ENCODE measurements at regions not wholly inside any gene's neighbourhood (a gene's known extent, or its start where the extent isn't known, plus 50 kb on each side); places are given as distances from the start of the nearest gene placed in this dataset.

GRCh38 chr10:118161461-118162246, 114.9 kb upstream of the RAB11FIP2 start:
- Mint-ChIP-seq H3K27ac (no peak overlapping the region), H3K9me3 (no peaks in the 10 kb centered on the region), H3K27me3 (ENCODE audit: low read depth) (peaks cover 6% of the 10 kb centered on the region), H3K4me1 (ENCODE audit: low read depth) (no peaks in the 10 kb centered on the region), H3K36me3 (ENCODE audit: insufficient read depth in 2 of 2) (no peaks in the 10 kb centered on the region), H3K4me3 (no peak overlapping the region)
- DNase-seq (no peak), ATAC-seq (replicated peaks in 1 of 2) (no peak)

- H3K9me3 Mint-ChIP-seq = peaks cover 0 to 2% of the 10 kb centered on the region in 2 donors
- no peak for ATAC-seq (replicated peaks in 1 of 2)
- H3K4me1 Mint-ChIP-seq (ENCODE audit: low read depth) = no peaks in the 10 kb centered on the region
- no peak overlapping the region for H3K27ac Mint-ChIP-seq
- no peaks in the 10 kb centered on the region for H3K36me3 Mint-ChIP-seq (ENCODE audit: insufficient read depth in 2 of 2)
- DNase-seq = no peak
- H3K4me3 Mint-ChIP-seq = no peak overlapping the region
- H3K27me3 Mint-ChIP-seq (ENCODE audit: low read depth) = no peaks in the 10 kb centered on the region
Observed at GRCh38 chr10:118153287-118153686, 106.5 kb upstream of the RAB11FIP2 start.

GRCh38 chr10:118151461-118151860, 104.7 kb upstream of the RAB11FIP2 start:
- H3K9me3 Mint-ChIP-seq = peaks cover 0 to 2% of the 10 kb centered on the region in 2 donors
- no peaks in the 10 kb centered on the region for H3K36me3 Mint-ChIP-seq (ENCODE audit: insufficient read depth in 2 of 2)
- H3K4me1 Mint-ChIP-seq (ENCODE audit: low read depth) = no peaks in the 10 kb centered on the region
- no peak overlapping the region for H3K27ac Mint-ChIP-seq
- no peak overlapping the region for H3K4me3 Mint-ChIP-seq
- no peak for DNase-seq
- no peak for ATAC-seq (replicated peaks in 1 of 2)
- no peaks in the 10 kb centered on the region for H3K27me3 Mint-ChIP-seq (ENCODE audit: low read depth)

- ATAC-seq (replicated peaks in 1 of 2) = no peak
- no peak overlapping the region for H3K4me3 Mint-ChIP-seq
- H3K27ac Mint-ChIP-seq = no peak overlapping the region
- no peak for DNase-seq
- no peaks in the 10 kb centered on the region for H3K36me3 Mint-ChIP-seq (ENCODE audit: insufficient read depth in 2 of 2)
- H3K9me3 Mint-ChIP-seq = no peaks in the 10 kb centered on the region
- no peaks in the 10 kb centered on the region for H3K27me3 Mint-ChIP-seq (ENCODE audit: low read depth)
- no peaks in the 10 kb centered on the region for H3K4me1 Mint-ChIP-seq (ENCODE audit: low read depth)
Observed at GRCh38 chr10:118148247-118148646, 101.5 kb upstream of the RAB11FIP2 start.

GRCh38 chr10:118145256-118145655, 98.5 kb upstream of the RAB11FIP2 start:
- ATAC-seq (replicated peaks in 1 of 2) (no peak), DNase-seq (no peak)
- no peaks in the 10 kb centered on the region for H3K4me1 Mint-ChIP-seq (ENCODE audit: low read depth)
- H3K27ac Mint-ChIP-seq = no peak overlapping the region
- H3K27me3 Mint-ChIP-seq (ENCODE audit: low read depth) = peaks cover 10% of the 10 kb centered on the region
- H3K4me3 Mint-ChIP-seq = no peak overlapping the region
- no peaks in the 10 kb centered on the region for H3K9me3 Mint-ChIP-seq
- no peaks in the 10 kb centered on the region for H3K36me3 Mint-ChIP-seq (ENCODE audit: insufficient read depth in 2 of 2)

GRCh38 chr10:118141471-118141870, 94.7 kb upstream of the RAB11FIP2 start:
- H3K9me3 Mint-ChIP-seq = no peaks in the 10 kb centered on the region
- no peaks in the 10 kb centered on the region for H3K4me1 Mint-ChIP-seq (ENCODE audit: low read depth)
- H3K36me3 Mint-ChIP-seq (ENCODE audit: insufficient read depth in 2 of 2) = no peaks in the 10 kb centered on the region

GRCh38 chr10:118139321-118139720, 92.6 kb upstream of the RAB11FIP2 start:
- H3K27me3 Mint-ChIP-seq (ENCODE audit: low read depth) = peaks cover 10% of the 10 kb centered on the region
- no peaks in the 10 kb centered on the region for H3K36me3 Mint-ChIP-seq (ENCODE audit: insufficient read depth in 2 of 2)
- no peak overlapping the region for H3K4me3 Mint-ChIP-seq
- ATAC-seq (replicated peaks in 1 of 2) (no peak), DNase-seq (no peak)
- peaks cover 2% of the 10 kb centered on the region in 2 donors for H3K9me3 Mint-ChIP-seq
- no peak overlapping the region for H3K27ac Mint-ChIP-seq
- no peaks in the 10 kb centered on the region for H3K4me1 Mint-ChIP-seq (ENCODE audit: low read depth)

More at GRCh38 chr10:118141471-118141870, 94.7 kb upstream of the RAB11FIP2 start:
- Mint-ChIP-seq H3K27ac (no peak overlapping the region), H3K4me3 (no peak overlapping the region), H3K27me3 (ENCODE audit: low read depth) (peaks cover 10% of the 10 kb centered on the region)
- ATAC-seq (replicated peaks in 1 of 2) (no peak), DNase-seq (no peak)

- H3K4me3 Mint-ChIP-seq = no peak overlapping the region
- H3K4me1 Mint-ChIP-seq (ENCODE audit: low read depth) = no peaks in the 10 kb centered on the region
- peaks cover 5% of the 10 kb centered on the region in 2 donors for H3K9me3 Mint-ChIP-seq
- ATAC-seq (replicated peaks in 1 of 2) (no peak), DNase-seq (no peak)
- H3K27me3 Mint-ChIP-seq (ENCODE audit: low read depth) = peaks cover 15% of the 10 kb centered on the region
- no peak overlapping the region for H3K27ac Mint-ChIP-seq
- peaks cover 0 to 2% of the 10 kb centered on the region in 2 donors for H3K36me3 Mint-ChIP-seq (ENCODE audit: insufficient read depth in 2 of 2)
Observed at GRCh38 chr10:118128675-118129074, 81.9 kb upstream of the RAB11FIP2 start.

GRCh38 chr10:118118716-118119115, 72.0 kb upstream of the RAB11FIP2 start:
- Mint-ChIP-seq H3K27ac (no peak overlapping the region), H3K9me3 (no peaks in the 10 kb centered on the region), H3K27me3 (ENCODE audit: low read depth) (peaks cover 9% of the 10 kb centered on the region), H3K4me3 (no peak overlapping the region), H3K36me3 (ENCODE audit: insufficient read depth in 2 of 2) (no peaks in the 10 kb centered on the region), H3K4me1 (ENCODE audit: low read depth) (no peaks in the 10 kb centered on the region)
- ATAC-seq (replicated peaks in 1 of 2) (no peak), DNase-seq (no peak)

- Mint-ChIP-seq H3K27ac (no peak overlapping the region), H3K27me3 (ENCODE audit: low read depth) (peaks cover 9% of the 10 kb centered on the region), H3K36me3 (ENCODE audit: insufficient read depth in 2 of 2) (no peaks in the 10 kb centered on the region), H3K4me1 (ENCODE audit: low read depth) (no peaks in the 10 kb centered on the region), H3K9me3 (no peaks in the 10 kb centered on the region), H3K4me3 (no peak overlapping the region)
- DNase-seq (no peak), ATAC-seq (replicated peaks in 1 of 2) (no peak)
Observed at GRCh38 chr10:118116715-118117449, 70.1 kb upstream of the RAB11FIP2 start.

- DNase-seq (no peak), ATAC-seq (replicated peaks in 1 of 2) (no peak)
- H3K27ac Mint-ChIP-seq = no peak overlapping the region
- H3K27me3 Mint-ChIP-seq (ENCODE audit: low read depth) = peaks cover 9% of the 10 kb centered on the region
- no peaks in the 10 kb centered on the region for H3K9me3 Mint-ChIP-seq
- no peaks in the 10 kb centered on the region for H3K36me3 Mint-ChIP-seq (ENCODE audit: insufficient read depth in 2 of 2)
- H3K4me1 Mint-ChIP-seq (ENCODE audit: low read depth) = no peaks in the 10 kb centered on the region
- no peak overlapping the region for H3K4me3 Mint-ChIP-seq
Observed at GRCh38 chr10:118116362-118116714, 69.6 kb upstream of the RAB11FIP2 start.

GRCh38 chr10:118115701-118116100, 69.0 kb upstream of the RAB11FIP2 start:
- Mint-ChIP-seq H3K27me3 (ENCODE audit: low read depth) (peaks cover 9% of the 10 kb centered on the region), H3K4me1 (ENCODE audit: low read depth) (no peaks in the 10 kb centered on the region), H3K9me3 (no peaks in the 10 kb centered on the region), H3K27ac (no peak overlapping the region), H3K4me3 (no peak overlapping the region), H3K36me3 (ENCODE audit: insufficient read depth in 2 of 2) (no peaks in the 10 kb centered on the region)
- DNase-seq (no peak), ATAC-seq (replicated peaks in 1 of 2) (no peak)

GRCh38 chr10:118114992-118115391, 68.3 kb upstream of the RAB11FIP2 start:
- H3K27ac Mint-ChIP-seq = no peak overlapping the region
- DNase-seq (no peak), ATAC-seq (replicated peaks in 1 of 2) (no peak)
- H3K36me3 Mint-ChIP-seq (ENCODE audit: insufficient read depth in 2 of 2) = no peaks in the 10 kb centered on the region
- H3K27me3 Mint-ChIP-seq (ENCODE audit: low read depth) = peaks cover 4% of the 10 kb centered on the region
- no peak overlapping the region for H3K4me3 Mint-ChIP-seq
- no peaks in the 10 kb centered on the region for H3K9me3 Mint-ChIP-seq
- H3K4me1 Mint-ChIP-seq (ENCODE audit: low read depth) = no peaks in the 10 kb centered on the region

Measured in activated T-cell treated with anti-CD3 and anti-CD28 coated beads, Interleukin-2, amount 50 U/mL, for 72 hours (primary cell).